ENCODE measurements at regions not wholly inside any gene's neighbourhood (a gene's known extent, or its start where the extent isn't known, plus 50 kb on each side); places are given as distances from the start of the nearest gene placed in this dataset.

GRCh38 chr7:131737746-131738465 lies 181.5 kb upstream of the PODXL start:
- TF ChIP-seq CTCF (IDR thresholded peaks at IDR 0.05; ENCODE audit: control insufficient read depth, insufficient read depth, low read depth, low read length, missing control alignments): no peak
- DNase-seq (ENCODE audit: low read depth): no peak
- no peak overlapping the region for H3K4me3 ChIP-seq (ENCODE audit: control insufficient read depth, low read depth, low read length)

- no peak for DNase-seq (ENCODE audit: low read depth)
- TF ChIP-seq CTCF (IDR thresholded peaks at IDR 0.05; ENCODE audit: control insufficient read depth, insufficient read depth, low read depth, low read length, missing control alignments): no peak
- H3K4me3 ChIP-seq (ENCODE audit: control insufficient read depth, low read depth, low read length): no peak overlapping the region
Observed at GRCh38 chr7:131735101-131735500, 178.7 kb upstream of the PODXL start.

- no peak for DNase-seq (ENCODE audit: low read depth)
- no peak for TF ChIP-seq CTCF (IDR thresholded peaks at IDR 0.05; ENCODE audit: control insufficient read depth, insufficient read depth, low read depth, low read length, missing control alignments)
- no peak overlapping the region for H3K4me3 ChIP-seq (ENCODE audit: control insufficient read depth, low read depth, low read length)
Observed at GRCh38 chr7:131733604-131734003, 177.2 kb upstream of the PODXL start.

GRCh38 chr7:131727189-131727588 lies 170.8 kb upstream of the PODXL start:
- no peak for DNase-seq (ENCODE audit: low read depth)
- no peak overlapping the region for H3K4me3 ChIP-seq (ENCODE audit: control insufficient read depth, low read depth, low read length)
- no peak for TF ChIP-seq CTCF (IDR thresholded peaks at IDR 0.05; ENCODE audit: control insufficient read depth, insufficient read depth, low read depth, low read length, missing control alignments)

- no peak for DNase-seq (ENCODE audit: low read depth)
Observed at GRCh38 chr7:131726686-131727085, 170.3 kb upstream of the PODXL start.

GRCh38 chr7:131726031-131726430 lies 169.6 kb upstream of the PODXL start:
- no peak for TF ChIP-seq CTCF (IDR thresholded peaks at IDR 0.05; ENCODE audit: control insufficient read depth, insufficient read depth, low read depth, low read length, missing control alignments)
- H3K4me3 ChIP-seq (ENCODE audit: control insufficient read depth, low read depth, low read length): no peak overlapping the region
- no peak for DNase-seq (ENCODE audit: low read depth)

More at GRCh38 chr7:131726686-131727085, 170.3 kb upstream of the PODXL start:
- H3K4me3 ChIP-seq (ENCODE audit: control insufficient read depth, low read depth, low read length): no peak overlapping the region
- no peak for TF ChIP-seq CTCF (IDR thresholded peaks at IDR 0.05; ENCODE audit: control insufficient read depth, insufficient read depth, low read depth, low read length, missing control alignments)

Data from AG09309 (cell line).